ENCODE measurements at regions not wholly inside any gene's neighbourhood (a gene's known extent, or its start where the extent isn't known, plus 50 kb on each side); places are given as distances from the start of the nearest gene placed in this dataset.

- no peak overlapping the region for H3K4me3 ChIP-seq (ENCODE audit: control insufficient read depth, low read depth, low read length)
- TF ChIP-seq CTCF (conservative IDR thresholded peaks at IDR 0.05; ENCODE audit: control insufficient read depth, insufficient read depth, low read depth, low read length): no peak
- no peak for DNase-seq (ENCODE audit: low read depth)
These were observed 314.3 kb downstream of the TNS1 start for GRCh38 chr2:217688494-217688893.

- no peak for TF ChIP-seq CTCF (conservative IDR thresholded peaks at IDR 0.05; ENCODE audit: control insufficient read depth, insufficient read depth, low read depth, low read length)
- no peak for DNase-seq (ENCODE audit: low read depth)
These were observed 315.0 kb downstream of the TNS1 start for GRCh38 chr2:217687771-217688170.

GRCh38 chr2:217685255-217685605 is 317.6 kb downstream of the TNS1 start:
- peak; percentile 93 for DNase-seq (ENCODE audit: low read depth)
- TF ChIP-seq CTCF (conservative IDR thresholded peaks at IDR 0.05; ENCODE audit: control insufficient read depth, insufficient read depth, low read depth, low read length): no peak
- H3K4me3 ChIP-seq (ENCODE audit: control insufficient read depth, low read depth, low read length): no peak overlapping the region

More at GRCh38 chr2:217687771-217688170, 315.0 kb downstream of the TNS1 start:
- H3K4me3 ChIP-seq (ENCODE audit: control insufficient read depth, low read depth, low read length): no peak overlapping the region

- H3K4me3 ChIP-seq (ENCODE audit: control insufficient read depth, low read depth, low read length): no peak overlapping the region
- DNase-seq (ENCODE audit: low read depth): no peak
- no peak for TF ChIP-seq CTCF (conservative IDR thresholded peaks at IDR 0.05; ENCODE audit: control insufficient read depth, insufficient read depth, low read depth, low read length)
These were observed 318.2 kb downstream of the TNS1 start for GRCh38 chr2:217684431-217685254.

GRCh38 chr2:217683106-217683870 is 319.5 kb downstream of the TNS1 start:
- TF ChIP-seq CTCF (conservative IDR thresholded peaks at IDR 0.05; ENCODE audit: control insufficient read depth, insufficient read depth, low read depth, low read length): no peak
- DNase-seq (ENCODE audit: low read depth): no peak
- H3K4me3 ChIP-seq (ENCODE audit: control insufficient read depth, low read depth, low read length): no peak overlapping the region

GRCh38 chr2:217681791-217682190 is 321.0 kb downstream of the TNS1 start:
- no peak overlapping the region for H3K4me3 ChIP-seq (ENCODE audit: control insufficient read depth, low read depth, low read length)
- DNase-seq (ENCODE audit: low read depth): no peak
- TF ChIP-seq CTCF (conservative IDR thresholded peaks at IDR 0.05; ENCODE audit: control insufficient read depth, insufficient read depth, low read depth, low read length): no peak
